H1 (cell line): ENCODE measurements at regions not wholly inside any gene's neighbourhood (a gene's known extent, or its start where the extent isn't known, plus 50 kb on each side); places are given as distances from the start of the nearest gene placed in this dataset.

Experiments
- CTCF ChIA-PET: fragments of 300-600 bp; sonication (Branson Sonifier 250); formaldehyde crosslinking; loops from one replicate; lab custom pipeline; 2021; ENCODE audit not compliant: partially characterized antibody; lab: Charles Lee
- POLR2A ChIA-PET: fragments of 300-600 bp; sonication (Branson Sonifier 250); formaldehyde crosslinking; loops from one replicate; lab custom pipeline; 2021; ENCODE audit warnings: inconsistent platforms; ENCODE audit not compliant: partially characterized antibody; lab: Charles Lee
- DNase-seq, 2 experiments: peaks; one replicate each; pipeline versions ENCODE4 v3.0.0 to v3.0.0-alpha.2; 2010 to 2022; ENCODE audit warnings: low spot score in 2 of 2, low read depth in 1 of 2, mixed read lengths in 1 of 2
- FAIRE-seq: peaks from 2 replicates; lab custom pipeline; 2011; peaks lifted over from hg19 to GRCh38; lab: Jason Lieb, UNC
- H2AFZ ChIP-seq: 2 replicates; pipeline ENCODE4 v1.8.1; 2012; ENCODE audit warnings: low read length, inconsistent platforms
- H2AK5ac ChIP-seq: 2 replicates; pipeline ENCODE4 v1.6.1; 2013; ENCODE audit warnings: low read depth, low read length
- H2BK120ac ChIP-seq: replicated peaks from 2 replicates; pipeline ENCODE3; 2013; ENCODE audit warnings: low read depth, low read length, inconsistent platforms
- H2BK12ac ChIP-seq: 2 replicates; pipeline ENCODE4 v1.6.1; 2013; ENCODE audit warnings: low read depth, low read length
- H2BK15ac ChIP-seq: 2 replicates; pipeline ENCODE4 v1.6.1; 2013; ENCODE audit warnings: low read length
- H2BK20ac ChIP-seq: 2 replicates; pipeline ENCODE4 v1.6.1; 2013; ENCODE audit warnings: low read length
- H2BK5ac ChIP-seq: 2 replicates; pipeline ENCODE4 v1.6.1; 2013; ENCODE audit warnings: low read depth, low read length
- H3K14ac ChIP-seq: 2 replicates; pipeline ENCODE4 v1.6.1; 2013; ENCODE audit warnings: inconsistent platforms; ENCODE audit not compliant: insufficient read length
- H3K18ac ChIP-seq: 2 replicates; pipeline ENCODE4 v1.6.1; 2013; ENCODE audit warnings: low read length; ENCODE audit errors: extremely low read depth
- H3K23ac ChIP-seq: 2 replicates; pipeline ENCODE4 v1.6.1; 2013; ENCODE audit warnings: inconsistent platforms; ENCODE audit not compliant: insufficient read length
- H3K23me2 ChIP-seq: 2 replicates; pipeline ENCODE4 v1.6.1; 2013; ENCODE audit warnings: low read depth, low read length
- H3K27ac ChIP-seq: 2 replicates; pipeline ENCODE4 v1.6.1; 2011; ENCODE audit warnings: low read depth, low read length, inconsistent platforms
- H3K27me3 ChIP-seq, 4 experiments: replicated peaks in 1 of 4; 1 replicate in 1 of 4; 2 replicates in 3 of 4; pipeline versions ENCODE4 v1.6.1 to v1.8.1; 2011 to 2013; ENCODE audit warnings: low read length in 3 of 4, mild to moderate bottlenecking in 3 of 4, inconsistent platforms in 2 of 4, mixed read lengths in 2 of 4, moderate library complexity in 1 of 4; ENCODE audit not compliant: control insufficient read depth in 3 of 4, insufficient read depth in 3 of 4; ENCODE audit errors: extremely low read depth in 1 of 4
- H3K36me3 ChIP-seq, 4 experiments: 2 replicates each; pipeline versions ENCODE4 v1.6.1 to v1.8.1; 2011 to 2013; ENCODE audit warnings: mild to moderate bottlenecking in 4 of 4, low read length in 3 of 4, moderate library complexity in 2 of 4, control low read depth in 1 of 4, inconsistent platforms in 1 of 4; ENCODE audit not compliant: insufficient read depth in 4 of 4, control insufficient read depth in 2 of 4
- H3K4ac ChIP-seq: replicated peaks from 2 replicates; pipeline ENCODE3; 2013; ENCODE audit warnings: low read length, low read depth, mixed read lengths, inconsistent platforms; ENCODE audit not compliant: insufficient read length
- H3K4me1 ChIP-seq, 4 experiments: replicated peaks in 1 of 4; 1 replicate in 1 of 4; 2 replicates in 3 of 4; pipeline versions ENCODE4 v1.6.1 to v1.8.1; 2011 to 2013; ENCODE audit warnings: low read length in 3 of 4, inconsistent platforms in 2 of 4, mixed read lengths in 1 of 4; ENCODE audit not compliant: insufficient read depth in 4 of 4, control insufficient read depth in 3 of 4
- H3K4me2 ChIP-seq, 2 experiments: 2 replicates each; pipeline versions ENCODE4 v1.6.1 to v1.8.1; 2011 to 2013; ENCODE audit warnings: low read depth in 2 of 2, low read length in 2 of 2, control low read depth in 1 of 2, inconsistent platforms in 1 of 2, mild to moderate bottlenecking in 1 of 2; ENCODE audit not compliant: insufficient read depth in 1 of 2
- H3K4me3 ChIP-seq, 4 experiments: fragments of 200-600, 300-600 bp in 1 of 4; sonication (generic), shearing (Covaris generic), sonication (Bioruptor Twin) in 1 of 4; 2 replicates each; pipeline versions ENCODE4 v1.5.1 to v1.8.1; 2011 to 2016; ENCODE audit warnings: low read length in 4 of 4, low read depth in 3 of 4, control low read depth in 2 of 4, inconsistent platforms in 2 of 4, mild to moderate bottlenecking in 2 of 4, mixed read lengths in 1 of 4, moderate library complexity in 1 of 4; ENCODE audit not compliant: insufficient read depth in 2 of 4; ENCODE audit errors: extremely low read depth in 1 of 4
- H3K56ac ChIP-seq: replicated peaks from 2 replicates; pipeline ENCODE3; 2013; ENCODE audit warnings: low read depth, mild to moderate bottlenecking, mixed read lengths, low read length, inconsistent platforms; ENCODE audit not compliant: insufficient read length
- H3K79me1 ChIP-seq: 2 replicates; pipeline ENCODE4 v1.6.1; 2013; ENCODE audit warnings: low read depth, low read length, control low read depth
- H3K79me2 ChIP-seq, 2 experiments: 2 replicates each; pipeline versions ENCODE4 v1.6.1 to v1.8.1; 2012 to 2013; ENCODE audit warnings: low read length in 2 of 2, mild to moderate bottlenecking in 2 of 2, inconsistent platforms in 1 of 2; ENCODE audit not compliant: insufficient read depth in 2 of 2, control insufficient read depth in 1 of 2
- H3K9ac ChIP-seq, 4 experiments: replicated peaks in 1 of 4; 1 replicate in 1 of 4; 2 replicates in 3 of 4; pipeline versions ENCODE4 v1.6.1 to v1.8.1; 2011 to 2013; ENCODE audit warnings: low read depth in 3 of 4, low read length in 3 of 4, control low read depth in 2 of 4, mild to moderate bottlenecking in 2 of 4, moderate library complexity in 2 of 4, inconsistent platforms in 1 of 4; ENCODE audit errors: extremely low read depth in 1 of 4
- H3K9me3 ChIP-seq, 2 experiments: 2 replicates each; pipeline versions ENCODE4 v1.6.1 to v1.8.1; 2012 to 2013; ENCODE audit warnings: mild to moderate bottlenecking in 2 of 2, moderate library complexity in 2 of 2, control low read depth in 1 of 2, inconsistent platforms in 1 of 2, low read depth in 1 of 2, low read length in 1 of 2, mixed read lengths in 1 of 2; ENCODE audit not compliant: insufficient read depth in 2 of 2
- H4K20me1 ChIP-seq, 2 experiments: replicated peaks in 1 of 2; 2 replicates each; pipeline versions ENCODE3 to v1.8.1; 2011 to 2013; ENCODE audit warnings: inconsistent platforms in 2 of 2, low read length in 2 of 2, mild to moderate bottlenecking in 1 of 2; ENCODE audit not compliant: insufficient read depth in 2 of 2, control insufficient read depth in 1 of 2
- H4K5ac ChIP-seq: 2 replicates; pipeline ENCODE4 v1.6.1; 2013; ENCODE audit warnings: low read length, low read depth, mixed read lengths, inconsistent platforms; ENCODE audit not compliant: insufficient read length
- H4K8ac ChIP-seq: 2 replicates; pipeline ENCODE4 v1.8.0; 2013; ENCODE audit warnings: mild to moderate bottlenecking, moderate library complexity, low read length, inconsistent platforms; ENCODE audit not compliant: insufficient read depth; ENCODE audit errors: extremely low read depth
- H4K91ac ChIP-seq: replicated peaks from 2 replicates; pipeline ENCODE3; 2013; ENCODE audit warnings: low read length, mixed read lengths, inconsistent platforms; ENCODE audit not compliant: insufficient read length
- ATF3 ChIP-seq: IDR thresholded peaks from 2 replicates; pipeline ENCODE4 v1.6.1; 2011; ENCODE audit warnings: low read depth, mild to moderate bottlenecking, low read length; ENCODE audit not compliant: insufficient read depth
- BCL11A ChIP-seq, 2 experiments: IDR thresholded peaks; one replicate each; pipeline ENCODE4 v1.6.1; 2011; ENCODE audit warnings: low read depth in 2 of 2, low read length in 2 of 2, mild to moderate bottlenecking in 2 of 2
- CEBPB ChIP-seq: IDR thresholded peaks from 2 replicates; pipeline ENCODE4 v1.6.1; 2012; ENCODE audit warnings: low read depth, low read length
- GABPA ChIP-seq: IDR thresholded peaks from 2 replicates; pipeline ENCODE4 v1.6.1; 2011; ENCODE audit warnings: mild to moderate bottlenecking, low read length, moderate library complexity, borderline replicate concordance; ENCODE audit not compliant: insufficient read depth
- KDM1A ChIP-seq: fragments of 200-600, 300-600 bp; sonication (generic); IDR thresholded peaks from 2 replicates; pipeline ENCODE4 v1.7.1; 2016; ENCODE audit warnings: mild to moderate bottlenecking, low read length, borderline replicate concordance
- MAX ChIP-seq: IDR thresholded peaks from 2 replicates; pipeline ENCODE4 v1.6.1; 2012; ENCODE audit warnings: inconsistent platforms
- NRF1 ChIP-seq: IDR thresholded peaks from 2 replicates; pipeline ENCODE4 v1.6.1; 2011; ENCODE audit warnings: mild to moderate bottlenecking, low read depth, low read length, improper control_type of control experiment
- POLR2AphosphoS5 ChIP-seq: IDR thresholded peaks from 2 replicates; pipeline ENCODE4 v1.6.1; 2011; ENCODE audit warnings: low read depth, low read length
- RFX5 ChIP-seq: IDR thresholded peaks from 2 replicates; pipeline ENCODE4 v1.6.1; 2011; ENCODE audit warnings: low read depth, low read length, improper control_type of control experiment, borderline replicate concordance
- SIN3A ChIP-seq, 2 experiments: IDR thresholded peaks in 1 of 2; conservative IDR thresholded peaks in 1 of 2; 2 replicates each; pipeline ENCODE4 v1.6.1; 2011 to 2012; ENCODE audit warnings: low read length in 2 of 2, improper control_type of control experiment in 1 of 2, low read depth in 1 of 2, mild to moderate bottlenecking in 1 of 2
- SIX5 ChIP-seq: IDR thresholded peaks from 2 replicates; pipeline ENCODE4 v1.6.1; 2011; ENCODE audit warnings: mild to moderate bottlenecking, low read depth, low read length
- SP2 ChIP-seq: IDR thresholded peaks from 2 replicates; pipeline ENCODE4 v1.6.1; 2012; ENCODE audit warnings: mild to moderate bottlenecking, low read length, inconsistent platforms
- SP4 ChIP-seq: IDR thresholded peaks from 2 replicates; pipeline ENCODE4 v1.6.1; 2012; ENCODE audit warnings: low read length, inconsistent platforms
- TCF12 ChIP-seq: IDR thresholded peaks from 2 replicates; pipeline ENCODE4 v1.6.1; 2011; ENCODE audit warnings: low read depth, mild to moderate bottlenecking, low read length
- ZNF274 ChIP-seq: IDR thresholded peaks from 2 replicates; pipeline ENCODE4 v1.7.0; 2012; ENCODE audit warnings: low read length, borderline replicate concordance; ENCODE audit errors: extremely low read depth
- WGBS, 2 experiments: shearing (Covaris generic) in 1 of 2; methylation state at CpG; one replicate each; pipeline versions ENCODE4 v1.1.6 to v1.1.7; 2013 to 2015; ENCODE audit warnings: low lambda C conversion rate in 2 of 2, mixed read lengths in 2 of 2, inconsistent platforms in 1 of 2, low coverage in 1 of 2, missing lambda C conversion rate in 1 of 2; ENCODE audit not compliant: insufficient replicate concordance in 2 of 2, insufficient coverage in 1 of 2, insufficient read length in 1 of 2; ENCODE audit errors: extremely low coverage in 1 of 2, missing lambda C conversion rate in 1 of 2; 5-methylcytosine and 5-hydroxymethylcytosine counted together

GRCh38 chr6:4513561-4513960, 262.6 kb upstream of the CDYL start:
- no peak for FAIRE-seq
- Histone ChIP-seq H3K79me1 (no peaks in the 10 kb centered on the region), H2BK5ac (no peak overlapping the region), H3K14ac (no peak overlapping the region), H4K91ac (no peak overlapping the region), H3K4me2 (no peak overlapping the region), H3K23ac (no peak overlapping the region), H3K79me2 (no peaks in the 10 kb centered on the region), H3K23me2 (no peaks in the 10 kb centered on the region), H2BK20ac (no peak overlapping the region), H3K56ac (no peak overlapping the region), H2BK120ac (no peak overlapping the region), H3K4me1 (peaks cover 0 to 12% (median 0%) of the 10 kb centered on the region in 4 experiments; a peak in 3 of 7 replicates), H2BK12ac (no peak overlapping the region), H2AFZ (no peak overlapping the region), H3K36me3 (no peaks in the 10 kb centered on the region), H4K20me1 (no peaks in the 10 kb centered on the region), H3K9ac (no peak overlapping the region), H2BK15ac (no peak overlapping the region), H3K18ac (no peak overlapping the region), H3K27me3 (no peaks in the 10 kb centered on the region), H4K8ac (no peak overlapping the region), H4K5ac (no peak overlapping the region), H3K9me3 (no peaks in the 10 kb centered on the region), H2AK5ac (no peak overlapping the region), H3K4ac (no peak overlapping the region), H3K27ac (no peak overlapping the region), H3K4me3 (no peak overlapping the region)
- WGBS, 2 experiments = 85% methylated on average over 4 of the region's 4 CpGs; no CpG with 5 or more reads in 1 of the 2 experiments
- ChIA-PET CTCF (no interaction called here), POLR2A (no interaction called here)
- no peak for DNase-seq
- TF ChIP-seq POLR2AphosphoS5 = no peak
- TF ChIP-seq SP2 = no peak
- no peak for TF ChIP-seq GABPA
- no peak for TF ChIP-seq TCF12
- TF ChIP-seq SP4 = no peak
- no peak for TF ChIP-seq SIN3A (conservative IDR thresholded peaks at IDR 0.05 in 1 of 2, IDR thresholded peaks at IDR 0.05 in 1 of 2; ENCODE audit: low read depth in 1 of 2, low read length in 2 of 2)
- no peak for TF ChIP-seq CEBPB
- no peak for TF ChIP-seq ZNF274
- no peak for TF ChIP-seq ATF3
- TF ChIP-seq RFX5 = no peak
- no peak for TF ChIP-seq KDM1A
- TF ChIP-seq SIX5 = no peak
- TF ChIP-seq MAX = no peak
- no peak for TF ChIP-seq BCL11A (IDR thresholded peaks at IDR 0.05; ENCODE audit: low read depth in 2 of 2, low read length in 2 of 2)
- TF ChIP-seq NRF1 = no peak
